GM12878 (cell line): ENCODE measurements at regions not wholly inside any gene's neighbourhood (a gene's known extent, or its start where the extent isn't known, plus 50 kb on each side); places are given as distances from the start of the nearest gene placed in this dataset.
"Not testable (repeated sequence)": the region's sequence is repeated elsewhere in the genome, so short reads cannot be mapped to it uniquely, and the experiment has no call there.

Experiments used
- ATAC-seq: fragments of 200-7000 bp; cut with Tn5 transposase; 3 replicates; pipeline ENCODE4 v1.9.1; 2020; ENCODE audit warnings: mild to moderate bottlenecking, moderate library complexity
- BruUV-seq: library from RNA; stranded (reverse); fragments of 400-500 nt; replicated peaks from 2 replicates; lab custom pipeline; 2021; lab: Mats Ljungman, UMichigan
- CTCF ChIA-PET: fragments of 300-600 bp; sonication (Branson Sonifier 250); formaldehyde crosslinking; extraction: SDS; loops from one replicate; lab custom pipeline; 2021; ENCODE audit warnings: inconsistent platforms; lab: Yijun Ruan, JAX
- POLR2A ChIA-PET: fragments of 350-600 bp; formaldehyde crosslinking; extraction: SDS; loops from one replicate; lab custom pipeline; 2021; ENCODE audit warnings: inconsistent platforms; lab: Charles Lee
- RAD21 ChIA-PET: fragments of 300-600 bp; sonication (Branson Sonifier 250); formaldehyde crosslinking; loops from one replicate; lab custom pipeline; 2023; ENCODE audit warnings: antibody characterized with exemption; ENCODE audit not compliant: unreplicated experiment; lab: Charles Lee
- SMC1A ChIA-PET: fragments of 300-600 bp; sonication (Branson Sonifier 250); formaldehyde crosslinking; loops from one replicate; lab custom pipeline; 2023; ENCODE audit not compliant: unreplicated experiment, uncharacterized antibody; lab: Charles Lee
- DNase-seq: peaks from one replicate; pipeline ENCODE4 v3.0.0-alpha.2; 2011; ENCODE audit warnings: low read depth, low spot score
- FAIRE-seq: peaks from 3 replicates; lab custom pipeline; 2011; peaks lifted over from hg19 to GRCh38; lab: Jason Lieb, UNC
- H2AFZ ChIP-seq: 2 replicates; pipeline ENCODE4 v1.6.0; 2011; ENCODE audit warnings: low read depth, low read length, control low read depth; ENCODE audit not compliant: control insufficient read depth
- H3K27ac ChIP-seq: 2 replicates; pipeline ENCODE4 v1.5.1; 2011; ENCODE audit warnings: control low read depth; ENCODE audit not compliant: control insufficient read depth, insufficient read depth
- H3K27me3 ChIP-seq, 2 experiments: replicated peaks in 1 of 2; 2 replicates each; pipeline versions ENCODE4 v1.6.0 to v1.6.1; 2011; ENCODE audit warnings: low read length in 1 of 2; ENCODE audit not compliant: control insufficient read depth in 2 of 2, insufficient read depth in 2 of 2
- H3K36me3 ChIP-seq, 2 experiments: 2 replicates each; pipeline ENCODE4 v1.5.1; 2011; ENCODE audit warnings: low read length in 1 of 2; ENCODE audit not compliant: control insufficient read depth in 2 of 2, insufficient read depth in 2 of 2
- H3K4me1 ChIP-seq: 2 replicates; pipeline ENCODE4 v1.6.1; 2011; ENCODE audit warnings: mild to moderate bottlenecking, low read length, moderate library complexity, mixed read lengths; ENCODE audit not compliant: control insufficient read depth, insufficient read depth
- H3K4me2 ChIP-seq: 2 replicates; pipeline ENCODE4 v1.6.0; 2011; ENCODE audit warnings: control low read depth; ENCODE audit not compliant: control insufficient read depth, insufficient read depth
- H3K4me3 ChIP-seq: fragments of 200-600 bp; sonication (generic); 2 replicates; pipeline ENCODE4 v1.5.1; 2016
- H3K79me2 ChIP-seq: 2 replicates; pipeline ENCODE4 v1.6.0; 2011; ENCODE audit warnings: low read length; ENCODE audit not compliant: control insufficient read depth, insufficient read depth
- H3K9ac ChIP-seq: 2 replicates; pipeline ENCODE4 v1.8.0; 2011; ENCODE audit warnings: low read length, control low read depth, mixed read lengths; ENCODE audit not compliant: control insufficient read depth, insufficient read depth
- H3K9me3 ChIP-seq: replicated peaks from 3 replicates; pipeline ENCODE4 v1.5.1; 2011; ENCODE audit warnings: mild to moderate bottlenecking, low read length; ENCODE audit not compliant: control insufficient read depth, insufficient read depth
- H4K20me1 ChIP-seq: 2 replicates; pipeline ENCODE4 v1.6.0; 2011; ENCODE audit not compliant: control insufficient read depth, insufficient read depth
- WGBS: methylation state at CpG from one replicate; pipeline ENCODE4 v1.1.6; 2016; ENCODE audit warnings: low lambda C conversion rate; ENCODE audit not compliant: insufficient replicate concordance, insufficient coverage; ENCODE audit errors: missing lambda C conversion rate; 5-methylcytosine and 5-hydroxymethylcytosine counted together
- in situ Hi-C: fragments of 300-500 bp; cut with MboI; formaldehyde crosslinking; loops from 9 replicates; pipeline ENCODE4 v1.14.3; 2018; ENCODE audit warnings: mixed read lengths
- intact Hi-C: fragments of 100-400 bp; cut with micrococcal nuclease; formaldehyde crosslinking; loops from one replicate; pipeline ENCODE4 v1.14.2; 2022; ENCODE audit not compliant: unreplicated experiment

- FAIRE-seq, RAD21 ChIA-PET, H3K79me2 ChIP-seq, H3K4me1 ChIP-seq, ATAC-seq, H3K9ac ChIP-seq, DNase-seq, CTCF ChIA-PET, BruUV-seq, in situ Hi-C loops, H3K27ac ChIP-seq, H3K9me3 ChIP-seq, H3K27me3 ChIP-seq, H3K36me3 ChIP-seq, H3K4me3 ChIP-seq, H2AFZ ChIP-seq, SMC1A ChIA-PET, H4K20me1 ChIP-seq, H3K4me2 ChIP-seq, POLR2A ChIA-PET, intact Hi-C loops: not testable (repeated sequence)
- WGBS = 0% methylated on average over 2 of the region's 2 CpGs
Measured at GRCh38 chr21:27984663-27985325, 1007.9 kb downstream of the LTN1 start.

- POLR2A ChIA-PET, intact Hi-C loops, H3K27me3 ChIP-seq, H3K36me3 ChIP-seq, H2AFZ ChIP-seq, H3K4me2 ChIP-seq, H3K9me3 ChIP-seq, CTCF ChIA-PET, H3K79me2 ChIP-seq, BruUV-seq, DNase-seq, FAIRE-seq, SMC1A ChIA-PET, ATAC-seq, H3K9ac ChIP-seq, RAD21 ChIA-PET, H3K4me3 ChIP-seq, H3K4me1 ChIP-seq, H3K27ac ChIP-seq, in situ Hi-C loops, H4K20me1 ChIP-seq: not testable (repeated sequence)
Measured at GRCh38 chr21:27979446-27979845, 1012.6 kb upstream of the ADAMTS5 start.
